Testis (tissue), 2 donors: ENCODE measurements at regions not wholly inside any gene's neighbourhood (a gene's known extent, or its start where the extent isn't known, plus 50 kb on each side); places are given as distances from the start of the nearest gene placed in this dataset.

ENCODE experiments used
- DNase-seq: peaks from one replicate; pipeline ENCODE4 v3.0.0-alpha.2; 2019
- H3K27ac ChIP-seq, 2 donors: fragments of 200-600 bp; sonication (generic); one replicate each; pipeline ENCODE4 v1.5.1; 2019
- H3K27me3 ChIP-seq: fragments of 200-600 bp; sonication (generic); one replicate; pipeline ENCODE4 v1.5.1; 2019
- H3K36me3 ChIP-seq: fragments of 200-600 bp; sonication (generic); one replicate; pipeline ENCODE4 v1.5.1; 2017; ENCODE audit warnings: low read depth; ENCODE audit errors: missing control alignments
- H3K4me1 ChIP-seq: fragments of 200-600 bp; sonication (generic); one replicate; pipeline ENCODE4 v1.5.1; 2019
- H3K4me3 ChIP-seq, 2 donors: fragments of 200-600 bp; sonication (generic); one replicate each; pipeline ENCODE4 v1.5.1; 2017 to 2019
- H3K9me3 ChIP-seq: fragments of 200-600 bp; sonication (generic); one replicate; pipeline ENCODE4 v1.5.1; 2017
- POLR2A ChIP-seq: fragments of 450-650 bp; IDR thresholded peaks from one replicate; pipeline ENCODE4 v1.6.1; 2017; ENCODE audit warnings: antibody characterized with exemption, mild to moderate bottlenecking, moderate library complexity
- WGBS, 2 donors: methylation state at CpG; one replicate each; pipeline ENCODE4 v1.1.5; 2018; 5-methylcytosine and 5-hydroxymethylcytosine counted together
- intact Hi-C: fragments of 100-400 bp; cut with DNase I; formaldehyde crosslinking; loops from one replicate; pipeline ENCODE4 v1.15.1; 2023; ENCODE audit warnings: low total_unique reads
- TF ChIP-seq, protein P1 (sequence below), 3 experiments: fragments of 450-650 bp in 2 of 3; fragments of 200-600 bp in 1 of 3; sonication (generic) in 1 of 3; IDR thresholded peaks; one replicate each; pipeline ENCODE4 v1.5.1; 2016 to 2019; ENCODE audit warnings: antibody characterized with exemption in 3 of 3, mild to moderate bottlenecking in 2 of 3, moderate library complexity in 1 of 3

GRCh38 chr1:11354893-11355553, 82.0 kb downstream of the UBIAD1 start:
- no peak overlapping the region for H3K27ac ChIP-seq
- intact Hi-C loops, result no loop called here
- 35 to 47% methylated on average over 7 of the region's 7 CpGs for WGBS, 2 donors
- H3K4me3 ChIP-seq, result no peak overlapping the region
- no peaks in the 10 kb centered on the region for H3K9me3 ChIP-seq
- no peaks in the 10 kb centered on the region for H3K36me3 ChIP-seq
- H3K4me1 ChIP-seq, result no peaks in the 10 kb centered on the region
- no peak for DNase-seq
- TF ChIP-seq, protein P1, sequence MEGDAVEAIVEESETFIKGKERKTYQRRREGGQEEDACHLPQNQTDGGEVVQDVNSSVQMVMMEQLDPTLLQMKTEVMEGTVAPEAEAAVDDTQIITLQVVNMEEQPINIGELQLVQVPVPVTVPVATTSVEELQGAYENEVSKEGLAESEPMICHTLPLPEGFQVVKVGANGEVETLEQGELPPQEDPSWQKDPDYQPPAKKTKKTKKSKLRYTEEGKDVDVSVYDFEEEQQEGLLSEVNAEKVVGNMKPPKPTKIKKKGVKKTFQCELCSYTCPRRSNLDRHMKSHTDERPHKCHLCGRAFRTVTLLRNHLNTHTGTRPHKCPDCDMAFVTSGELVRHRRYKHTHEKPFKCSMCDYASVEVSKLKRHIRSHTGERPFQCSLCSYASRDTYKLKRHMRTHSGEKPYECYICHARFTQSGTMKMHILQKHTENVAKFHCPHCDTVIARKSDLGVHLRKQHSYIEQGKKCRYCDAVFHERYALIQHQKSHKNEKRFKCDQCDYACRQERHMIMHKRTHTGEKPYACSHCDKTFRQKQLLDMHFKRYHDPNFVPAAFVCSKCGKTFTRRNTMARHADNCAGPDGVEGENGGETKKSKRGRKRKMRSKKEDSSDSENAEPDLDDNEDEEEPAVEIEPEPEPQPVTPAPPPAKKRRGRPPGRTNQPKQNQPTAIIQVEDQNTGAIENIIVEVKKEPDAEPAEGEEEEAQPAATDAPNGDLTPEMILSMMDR (IDR thresholded peaks at IDR 0.05), result no peak
- TF ChIP-seq POLR2A, result no peak
- no peaks in the 10 kb centered on the region for H3K27me3 ChIP-seq

GRCh38 chr1:11355559-11356475, 82.8 kb downstream of the UBIAD1 start:
- 25 to 35% methylated on average over 14 to 21 of the region's 21 CpGs for WGBS, 2 donors
- H3K27ac ChIP-seq, result no peak overlapping the region
- no peaks in the 10 kb centered on the region for H3K9me3 ChIP-seq
- no peaks in the 10 kb centered on the region for H3K27me3 ChIP-seq
- no peak for DNase-seq
- no peak overlapping the region for H3K4me3 ChIP-seq
- H3K4me1 ChIP-seq, result no peaks in the 10 kb centered on the region
- intact Hi-C loops, result no loop called here
- TF ChIP-seq, protein P1 (IDR thresholded peaks at IDR 0.05), result no peak
- no peak for TF ChIP-seq POLR2A
- no peaks in the 10 kb centered on the region for H3K36me3 ChIP-seq

- Histone ChIP-seq H3K27me3 (no peaks in the 10 kb centered on the region), H3K36me3 (no peaks in the 10 kb centered on the region), H3K4me1 (no peaks in the 10 kb centered on the region), H3K9me3 (no peaks in the 10 kb centered on the region), H3K4me3 (no peak overlapping the region), H3K27ac (no peak overlapping the region)
- WGBS, 2 donors, result 76 to 83% methylated on average over 15 of the region's 15 CpGs
- intact Hi-C loops, result no loop called here
- DNase-seq, result no peak
- TF ChIP-seq POLR2A, result no peak
- TF ChIP-seq, protein P1 (IDR thresholded peaks at IDR 0.05), result no peak
Observed at GRCh38 chr1:11357276-11357675, 84.3 kb downstream of the UBIAD1 start.

- Histone ChIP-seq H3K9me3 (no peaks in the 10 kb centered on the region), H3K27me3 (no peaks in the 10 kb centered on the region), H3K4me1 (no peaks in the 10 kb centered on the region), H3K27ac (no peak overlapping the region), H3K4me3 (no peak overlapping the region), H3K36me3 (no peaks in the 10 kb centered on the region)
- intact Hi-C loops, result no loop called here
- TF ChIP-seq, protein P1 (IDR thresholded peaks at IDR 0.05), result no peak
- no peak for TF ChIP-seq POLR2A
- DNase-seq, result no peak
- 50 to 68% methylated on average over 3 to 6 of the region's 6 CpGs for WGBS, 2 donors
Observed at GRCh38 chr1:11358984-11359383, 86.0 kb downstream of the UBIAD1 start.
